ENCODE measurements at regions not wholly inside any gene's neighbourhood (a gene's known extent, or its start where the extent isn't known, plus 50 kb on each side); places are given as distances from the start of the nearest gene placed in this dataset.

- in situ Hi-C loops (cut with HindIII; ENCODE audit: low pct_unique_long_range_greater_than_20kb, low sequenced_read_pairs), result no loop called here
- DNase-seq (ENCODE audit: low read depth, low spot score), result no peak
Observed at GRCh38 chr15:97520689-97521088, 439.8 kb upstream of the ARRDC4 start.

- no peak for DNase-seq (ENCODE audit: low read depth, low spot score)
- in situ Hi-C loops (cut with HindIII; ENCODE audit: low pct_unique_long_range_greater_than_20kb, low sequenced_read_pairs), result no loop called here
Observed at GRCh38 chr15:97521381-97522285, 438.9 kb upstream of the ARRDC4 start.

- DNase-seq (ENCODE audit: low read depth, low spot score), result no peak
- in situ Hi-C loops (cut with HindIII; ENCODE audit: low pct_unique_long_range_greater_than_20kb, low sequenced_read_pairs), result no loop called here
Observed at GRCh38 chr15:97522347-97522746, 438.2 kb upstream of the ARRDC4 start.

- no peak for DNase-seq (ENCODE audit: low read depth, low spot score)
- in situ Hi-C loops (cut with HindIII; ENCODE audit: low pct_unique_long_range_greater_than_20kb, low sequenced_read_pairs), result no loop called here
Observed at GRCh38 chr15:97525809-97526208, 434.7 kb upstream of the ARRDC4 start.

- in situ Hi-C loops (cut with HindIII; ENCODE audit: low pct_unique_long_range_greater_than_20kb, low sequenced_read_pairs), result no loop called here
- DNase-seq (ENCODE audit: low read depth, low spot score), result no peak
Observed at GRCh38 chr15:97528238-97528637, 432.3 kb upstream of the ARRDC4 start.

GRCh38 chr15:97545799-97546198, 414.7 kb upstream of the ARRDC4 start:
- in situ Hi-C loops (cut with HindIII; ENCODE audit: low pct_unique_long_range_greater_than_20kb, low sequenced_read_pairs), result no loop called here
- no peak for DNase-seq (ENCODE audit: low read depth, low spot score)

- DNase-seq (ENCODE audit: low read depth, low spot score), result no peak
- in situ Hi-C loops (cut with HindIII; ENCODE audit: low pct_unique_long_range_greater_than_20kb, low sequenced_read_pairs), result no loop called here
Observed at GRCh38 chr15:97547381-97547780, 413.1 kb upstream of the ARRDC4 start.

GRCh38 chr15:97561529-97561928, 399.0 kb upstream of the ARRDC4 start:
- in situ Hi-C loops (cut with HindIII; ENCODE audit: low pct_unique_long_range_greater_than_20kb, low sequenced_read_pairs), result no loop called here
- DNase-seq (ENCODE audit: low read depth, low spot score), result no peak

- no peak for DNase-seq (ENCODE audit: low read depth, low spot score)
- in situ Hi-C loops (cut with HindIII; ENCODE audit: low pct_unique_long_range_greater_than_20kb, low sequenced_read_pairs), result no loop called here
Observed at GRCh38 chr15:97563516-97563915, 397.0 kb upstream of the ARRDC4 start.

GRCh38 chr15:97566961-97567360, 393.5 kb upstream of the ARRDC4 start:
- in situ Hi-C loops (cut with HindIII; ENCODE audit: low pct_unique_long_range_greater_than_20kb, low sequenced_read_pairs), result no loop called here
- peak; percentile 28 for DNase-seq (ENCODE audit: low read depth, low spot score)

- in situ Hi-C loops (cut with HindIII; ENCODE audit: low pct_unique_long_range_greater_than_20kb, low sequenced_read_pairs), result no loop called here
- no peak for DNase-seq (ENCODE audit: low read depth, low spot score)
Observed at GRCh38 chr15:97567411-97567810, 393.1 kb upstream of the ARRDC4 start.

GRCh38 chr15:97576929-97577645, 383.4 kb upstream of the ARRDC4 start:
- no peak for DNase-seq (ENCODE audit: low read depth, low spot score)
- in situ Hi-C loops (cut with HindIII; ENCODE audit: low pct_unique_long_range_greater_than_20kb, low sequenced_read_pairs), result no loop called here

- no peak for DNase-seq (ENCODE audit: low read depth, low spot score)
- in situ Hi-C loops (cut with HindIII; ENCODE audit: low pct_unique_long_range_greater_than_20kb, low sequenced_read_pairs), result no loop called here
Observed at GRCh38 chr15:97585408-97585807, 375.1 kb upstream of the ARRDC4 start.

- in situ Hi-C loops (cut with HindIII; ENCODE audit: low pct_unique_long_range_greater_than_20kb, low sequenced_read_pairs), result no loop called here
- DNase-seq (ENCODE audit: low read depth, low spot score), result no peak
Observed at GRCh38 chr15:97592778-97593177, 367.7 kb upstream of the ARRDC4 start.

GRCh38 chr15:97597801-97598200, 362.7 kb upstream of the ARRDC4 start:
- DNase-seq (ENCODE audit: low read depth, low spot score), result no peak
- in situ Hi-C loops (cut with HindIII; ENCODE audit: low pct_unique_long_range_greater_than_20kb, low sequenced_read_pairs), result no loop called here

GRCh38 chr15:97598353-97598798, 362.1 kb upstream of the ARRDC4 start:
- DNase-seq (ENCODE audit: low read depth, low spot score), result no peak
- in situ Hi-C loops (cut with HindIII; ENCODE audit: low pct_unique_long_range_greater_than_20kb, low sequenced_read_pairs), result no loop called here

- no peak for DNase-seq (ENCODE audit: low read depth, low spot score)
- in situ Hi-C loops (cut with HindIII; ENCODE audit: low pct_unique_long_range_greater_than_20kb, low sequenced_read_pairs), result no loop called here
Observed at GRCh38 chr15:97600190-97600589, 360.3 kb upstream of the ARRDC4 start.

- in situ Hi-C loops (cut with HindIII; ENCODE audit: low pct_unique_long_range_greater_than_20kb, low sequenced_read_pairs), result no loop called here
Observed at GRCh38 chr15:97604677-97605076, 355.8 kb upstream of the ARRDC4 start.

GRCh38 chr15:97615114-97615513, 345.4 kb upstream of the ARRDC4 start:
- in situ Hi-C loops (cut with HindIII; ENCODE audit: low pct_unique_long_range_greater_than_20kb, low sequenced_read_pairs), result no loop called here
- no peak for DNase-seq (ENCODE audit: low read depth, low spot score)

More at GRCh38 chr15:97604677-97605076, 355.8 kb upstream of the ARRDC4 start:
- no peak for DNase-seq (ENCODE audit: low read depth, low spot score)

Measured in SK-MEL-5 (cell line).